ENCODE measurements at regions not wholly inside any gene's neighbourhood (a gene's known extent, or its start where the extent isn't known, plus 50 kb on each side); places are given as distances from the start of the nearest gene placed in this dataset.

- FAIRE-seq = no peak
- no peak for DNase-seq (ENCODE audit: insufficient read length, low spot score)
- TF ChIP-seq CTCF (IDR thresholded peaks at IDR 0.05; ENCODE audit: insufficient read depth, missing control alignments) = no peak
Measured at GRCh38 chr7:19302731-19303130, 157.5 kb upstream of the FERD3L start.

- DNase-seq (ENCODE audit: insufficient read length, low spot score) = no peak
- no peak for TF ChIP-seq CTCF (IDR thresholded peaks at IDR 0.05; ENCODE audit: insufficient read depth, missing control alignments)
- FAIRE-seq = no peak
Measured at GRCh38 chr7:19296617-19297016, 151.4 kb upstream of the FERD3L start.

- TF ChIP-seq CTCF (IDR thresholded peaks at IDR 0.05; ENCODE audit: insufficient read depth, missing control alignments) = no peak
- DNase-seq (ENCODE audit: insufficient read length, low spot score) (no peak), FAIRE-seq (no peak)
Measured at GRCh38 chr7:19295376-19295775, 150.2 kb upstream of the FERD3L start.

GRCh38 chr7:19294619-19295018, 149.4 kb upstream of the FERD3L start:
- FAIRE-seq = no peak
- no peak for TF ChIP-seq CTCF (IDR thresholded peaks at IDR 0.05; ENCODE audit: insufficient read depth, missing control alignments)
- no peak for DNase-seq (ENCODE audit: insufficient read length, low spot score)

GRCh38 chr7:19293431-19293830, 148.2 kb upstream of the FERD3L start:
- no peak for TF ChIP-seq CTCF (IDR thresholded peaks at IDR 0.05; ENCODE audit: insufficient read depth, missing control alignments)
- no peak for FAIRE-seq

GRCh38 chr7:19290968-19291367, 145.7 kb upstream of the FERD3L start:
- no peak for TF ChIP-seq CTCF (IDR thresholded peaks at IDR 0.05; ENCODE audit: insufficient read depth, missing control alignments)
- DNase-seq (ENCODE audit: insufficient read length, low spot score) (no peak), FAIRE-seq (no peak)

More at GRCh38 chr7:19293431-19293830, 148.2 kb upstream of the FERD3L start:
- no peak for DNase-seq (ENCODE audit: insufficient read length, low spot score)

GRCh38 chr7:19290066-19290465, 144.8 kb upstream of the FERD3L start:
- DNase-seq (ENCODE audit: insufficient read length, low spot score) = no peak
- TF ChIP-seq CTCF (IDR thresholded peaks at IDR 0.05; ENCODE audit: insufficient read depth, missing control alignments) = no peak
- no peak for FAIRE-seq

All from D721Med (cell line).